H1 (cell line): ENCODE measurements at regions not wholly inside any gene's neighbourhood (a gene's known extent, or its start where the extent isn't known, plus 50 kb on each side); places are given as distances from the start of the nearest gene placed in this dataset.

Experiments
- NANOG ChIP-seq: IDR thresholded peaks from 2 replicates; pipeline ENCODE4 v1.6.1; 2011; ENCODE audit warnings: low read length, low read depth, mild to moderate bottlenecking, inconsistent platforms; ENCODE audit not compliant: insufficient read depth, poor library complexity, severe bottlenecking
- POLR2AphosphoS5 ChIP-seq: IDR thresholded peaks from 2 replicates; pipeline ENCODE4 v1.6.1; 2011; ENCODE audit warnings: low read depth, low read length
- RNF2 ChIP-seq: fragments of 200-900, 300-1000 bp; sonication (generic); IDR thresholded peaks from 2 replicates; pipeline ENCODE4 v1.7.1; 2016; ENCODE audit warnings: borderline replicate concordance, low read depth, mild to moderate bottlenecking, antibody characterized with exemption, low read length; ENCODE audit not compliant: poor library complexity, severe bottlenecking; ENCODE audit errors: missing control alignments

GRCh38 chr20:21018576-21018975 is 87.6 kb downstream of the LINC00237 start (continued):
- TF ChIP-seq POLR2AphosphoS5 (no peak), RNF2 (no peak), NANOG (no peak)
